C4-2B (cell line): ENCODE measurements at regions not wholly inside any gene's neighbourhood (a gene's known extent, or its start where the extent isn't known, plus 50 kb on each side); places are given as distances from the start of the nearest gene placed in this dataset.

Experiments used
- ZFX ChIP-seq: fragments of 450-650 bp; IDR thresholded peaks from 2 replicates; pipeline ENCODE4 v1.6.1; 2017
- TF ChIP-seq, protein P1 (sequence below): fragments of 450-650 bp; conservative IDR thresholded peaks from 2 replicates; pipeline ENCODE4 v1.5.1; 2017; ENCODE audit warnings: mild to moderate bottlenecking

DNA sequence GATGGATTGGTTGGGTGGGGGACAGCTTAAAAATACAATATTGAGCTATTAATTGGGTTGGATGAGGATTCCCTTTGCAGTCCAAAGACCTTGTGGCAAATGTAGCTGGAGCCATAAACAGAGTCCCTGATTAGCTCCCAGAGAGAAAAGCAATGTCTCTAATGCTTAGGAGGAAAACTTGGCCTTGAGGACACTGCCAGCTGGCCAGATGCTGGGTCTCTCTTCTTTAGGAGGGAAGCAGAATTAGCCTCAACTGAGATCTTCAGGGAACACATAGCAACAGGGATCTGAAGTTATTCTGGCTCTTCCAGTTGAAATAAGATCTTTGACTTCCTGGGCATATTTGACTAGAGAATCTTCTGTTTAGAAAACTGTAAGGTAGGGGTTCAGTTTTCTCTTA, 121.7 kb upstream of the WWC1 start:
- TF ChIP-seq, protein P1, sequence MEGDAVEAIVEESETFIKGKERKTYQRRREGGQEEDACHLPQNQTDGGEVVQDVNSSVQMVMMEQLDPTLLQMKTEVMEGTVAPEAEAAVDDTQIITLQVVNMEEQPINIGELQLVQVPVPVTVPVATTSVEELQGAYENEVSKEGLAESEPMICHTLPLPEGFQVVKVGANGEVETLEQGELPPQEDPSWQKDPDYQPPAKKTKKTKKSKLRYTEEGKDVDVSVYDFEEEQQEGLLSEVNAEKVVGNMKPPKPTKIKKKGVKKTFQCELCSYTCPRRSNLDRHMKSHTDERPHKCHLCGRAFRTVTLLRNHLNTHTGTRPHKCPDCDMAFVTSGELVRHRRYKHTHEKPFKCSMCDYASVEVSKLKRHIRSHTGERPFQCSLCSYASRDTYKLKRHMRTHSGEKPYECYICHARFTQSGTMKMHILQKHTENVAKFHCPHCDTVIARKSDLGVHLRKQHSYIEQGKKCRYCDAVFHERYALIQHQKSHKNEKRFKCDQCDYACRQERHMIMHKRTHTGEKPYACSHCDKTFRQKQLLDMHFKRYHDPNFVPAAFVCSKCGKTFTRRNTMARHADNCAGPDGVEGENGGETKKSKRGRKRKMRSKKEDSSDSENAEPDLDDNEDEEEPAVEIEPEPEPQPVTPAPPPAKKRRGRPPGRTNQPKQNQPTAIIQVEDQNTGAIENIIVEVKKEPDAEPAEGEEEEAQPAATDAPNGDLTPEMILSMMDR: no peak
- no peak for TF ChIP-seq ZFX
